Loucy (cell line): ENCODE measurements at regions not wholly inside any gene's neighbourhood (a gene's known extent, or its start where the extent isn't known, plus 50 kb on each side); places are given as distances from the start of the nearest gene placed in this dataset.

ENCODE experiments used
- EZH2phosphoT487 ChIP-seq: fragments of 200-600 bp; IDR thresholded peaks from 2 replicates; pipeline ENCODE4 v1.6.1; 2018; ENCODE audit warnings: antibody characterized with exemption, mild to moderate bottlenecking, moderate library complexity, borderline replicate concordance
- TF ChIP-seq, protein P1 (sequence below): fragments of 200-600 bp; sonication (generic); conservative IDR thresholded peaks from 2 replicates; pipeline ENCODE4 v1.5.1; 2014; ENCODE audit warnings: mild to moderate bottlenecking, antibody characterized with exemption, low read length

- TF ChIP-seq, protein P1, sequence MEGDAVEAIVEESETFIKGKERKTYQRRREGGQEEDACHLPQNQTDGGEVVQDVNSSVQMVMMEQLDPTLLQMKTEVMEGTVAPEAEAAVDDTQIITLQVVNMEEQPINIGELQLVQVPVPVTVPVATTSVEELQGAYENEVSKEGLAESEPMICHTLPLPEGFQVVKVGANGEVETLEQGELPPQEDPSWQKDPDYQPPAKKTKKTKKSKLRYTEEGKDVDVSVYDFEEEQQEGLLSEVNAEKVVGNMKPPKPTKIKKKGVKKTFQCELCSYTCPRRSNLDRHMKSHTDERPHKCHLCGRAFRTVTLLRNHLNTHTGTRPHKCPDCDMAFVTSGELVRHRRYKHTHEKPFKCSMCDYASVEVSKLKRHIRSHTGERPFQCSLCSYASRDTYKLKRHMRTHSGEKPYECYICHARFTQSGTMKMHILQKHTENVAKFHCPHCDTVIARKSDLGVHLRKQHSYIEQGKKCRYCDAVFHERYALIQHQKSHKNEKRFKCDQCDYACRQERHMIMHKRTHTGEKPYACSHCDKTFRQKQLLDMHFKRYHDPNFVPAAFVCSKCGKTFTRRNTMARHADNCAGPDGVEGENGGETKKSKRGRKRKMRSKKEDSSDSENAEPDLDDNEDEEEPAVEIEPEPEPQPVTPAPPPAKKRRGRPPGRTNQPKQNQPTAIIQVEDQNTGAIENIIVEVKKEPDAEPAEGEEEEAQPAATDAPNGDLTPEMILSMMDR: no peak
- TF ChIP-seq EZH2phosphoT487: no peak
Measured at GRCh38 chr9:119500072-119500771, 131.0 kb upstream of the BRINP1 start.
